ENCODE measurements at regions not wholly inside any gene's neighbourhood (a gene's known extent, or its start where the extent isn't known, plus 50 kb on each side); places are given as distances from the start of the nearest gene placed in this dataset.

GRCh38 chr5:93328833-93329232, 252.2 kb downstream of the NR2F1-AS1 start:
- Histone ChIP-seq H3K9ac (ENCODE audit: low read length) (no peak overlapping the region), H3K36me3 (replicated peaks in 1 of 2; ENCODE audit: control extremely low read depth in 1 of 2, control insufficient read depth in 1 of 2, extremely low read depth in 1 of 2, insufficient read depth in 2 of 2, low read length in 1 of 2) (no peaks in the 10 kb centered on the region), H3K4me1 (ENCODE audit: control insufficient read depth in 2 of 2, insufficient read depth in 2 of 2, low read length in 2 of 2) (no peaks in the 10 kb centered on the region), H3K9me3 (ENCODE audit: control extremely low read depth in 1 of 3, control insufficient read depth in 2 of 3, insufficient read depth in 1 of 3, low read length in 2 of 3) (peaks cover 0 to 3% (median 0%) of the 10 kb centered on the region in 3 donors), H2AFZ (ENCODE audit: insufficient read depth, low read depth, low read length, poor library complexity, severe bottlenecking) (no peak overlapping the region), H3K27ac (ENCODE audit: low read length in 2 of 2) (no peak overlapping the region), H3K27me3 (replicated peaks in 1 of 4; ENCODE audit: control extremely low read depth in 1 of 4, control insufficient read depth in 3 of 4, insufficient read depth in 4 of 4, low read length in 3 of 4) (no peaks in the 10 kb centered on the region), H4K20me1 (ENCODE audit: control insufficient read depth, insufficient read depth, low read length, poor library complexity, severe bottlenecking) (no peaks in the 10 kb centered on the region), H3K79me2 (ENCODE audit: control insufficient read depth, insufficient read depth, low read length) (no peaks in the 10 kb centered on the region), H3K4me3 (ENCODE audit: control extremely low read depth in 1 of 5, extremely low read depth in 1 of 5, insufficient read depth in 1 of 5, low read depth in 2 of 5, low read length in 4 of 5) (no peak overlapping the region), H3K4me2 (replicated peaks; ENCODE audit: low read depth, low read length, poor library complexity, severe bottlenecking) (no peak overlapping the region)
- H3K9me3 Mint-ChIP-seq (ENCODE audit: insufficient read depth): peaks cover 2% of the 10 kb centered on the region
- intact Hi-C loops (cut with micrococcal nuclease): no loop called here
- POLR2A ChIA-PET: no interaction called here
- no CpG with 5 or more reads among the region's 1 CpG for WGBS (ENCODE audit: insufficient coverage)
- DNase-seq: no peak
- CTCF ChIA-PET: no interaction called here
- H3K27ac Mint-ChIP-seq: no peak overlapping the region
- ATAC-seq (ENCODE audit: low read depth): no peak
- H3K27me3 Mint-ChIP-seq: no peaks in the 10 kb centered on the region
- H3K4me1 Mint-ChIP-seq: no peaks in the 10 kb centered on the region
- no peak overlapping the region for H3K4me3 Mint-ChIP-seq
- TF ChIP-seq CTCF (IDR thresholded peaks at IDR 0.05) (no peak), EZH2 (IDR thresholded peaks at IDR 0.05; ENCODE audit: borderline replicate concordance, insufficient read depth, low read depth, low read length, poor library complexity, severe bottlenecking) (no peak)

GRCh38 chr5:93327605-93328004, 253.4 kb downstream of the NR2F1-AS1 start:
- H3K9ac ChIP-seq (ENCODE audit: low read length): no peak overlapping the region
- H3K79me2 ChIP-seq (ENCODE audit: control insufficient read depth, insufficient read depth, low read length): no peaks in the 10 kb centered on the region
- H3K4me1 ChIP-seq (ENCODE audit: control insufficient read depth in 2 of 2, insufficient read depth in 2 of 2, low read length in 2 of 2): no peaks in the 10 kb centered on the region
- no CpG with 5 or more reads among the region's 1 CpG for WGBS (ENCODE audit: insufficient coverage)
- H3K27ac Mint-ChIP-seq: no peak overlapping the region
- H3K4me3 Mint-ChIP-seq: no peak overlapping the region
- H4K20me1 ChIP-seq (ENCODE audit: control insufficient read depth, insufficient read depth, low read length, poor library complexity, severe bottlenecking): no peaks in the 10 kb centered on the region
- no peaks in the 10 kb centered on the region for H3K36me3 ChIP-seq (replicated peaks in 1 of 2; ENCODE audit: control extremely low read depth in 1 of 2, control insufficient read depth in 1 of 2, extremely low read depth in 1 of 2, insufficient read depth in 2 of 2, low read length in 1 of 2)
- no peak for DNase-seq
- H3K4me2 ChIP-seq (replicated peaks; ENCODE audit: low read depth, low read length, poor library complexity, severe bottlenecking): no peak overlapping the region
- H3K4me1 Mint-ChIP-seq: no peaks in the 10 kb centered on the region
- CTCF ChIA-PET: no interaction called here
- H3K27me3 Mint-ChIP-seq: no peaks in the 10 kb centered on the region
- H3K27me3 ChIP-seq (replicated peaks in 1 of 4; ENCODE audit: control extremely low read depth in 1 of 4, control insufficient read depth in 3 of 4, insufficient read depth in 4 of 4, low read length in 3 of 4): no peaks in the 10 kb centered on the region
- intact Hi-C loops (cut with micrococcal nuclease): no loop called here
- ATAC-seq (ENCODE audit: low read depth): no peak
- H3K27ac ChIP-seq (ENCODE audit: low read length in 2 of 2): no peak overlapping the region
- no peak overlapping the region for H2AFZ ChIP-seq (ENCODE audit: insufficient read depth, low read depth, low read length, poor library complexity, severe bottlenecking)
- peaks cover 2% of the 10 kb centered on the region for H3K9me3 Mint-ChIP-seq (ENCODE audit: insufficient read depth)
- no peak for TF ChIP-seq CTCF (IDR thresholded peaks at IDR 0.05)
- TF ChIP-seq EZH2 (IDR thresholded peaks at IDR 0.05; ENCODE audit: borderline replicate concordance, insufficient read depth, low read depth, low read length, poor library complexity, severe bottlenecking): no peak
- POLR2A ChIA-PET: no interaction called here
- peaks cover 0 to 3% (median 0%) of the 10 kb centered on the region in 3 donors for H3K9me3 ChIP-seq (ENCODE audit: control extremely low read depth in 1 of 3, control insufficient read depth in 2 of 3, insufficient read depth in 1 of 3, low read length in 2 of 3)
- no peak overlapping the region for H3K4me3 ChIP-seq (ENCODE audit: control extremely low read depth in 1 of 5, extremely low read depth in 1 of 5, insufficient read depth in 1 of 5, low read depth in 2 of 5, low read length in 4 of 5)

Data from B cell (primary cell).